Erythroblast (primary cell): ENCODE measurements at regions not wholly inside any gene's neighbourhood (a gene's known extent, or its start where the extent isn't known, plus 50 kb on each side); places are given as distances from the start of the nearest gene placed in this dataset.

Experiments used
- GATA1 ChIP-seq: IDR thresholded peaks from 2 replicates; pipeline ENCODE4 v1.6.1; 2011; ENCODE audit warnings: low read depth, mild to moderate bottlenecking, control low read depth, low read length, moderate library complexity
- POLR2A ChIP-seq: IDR thresholded peaks from 2 replicates; pipeline ENCODE4 v1.6.1; 2011; ENCODE audit warnings: mild to moderate bottlenecking, low read length

GRCh38 chr22:48054596-48054995, 1292.1 kb downstream of the TBC1D22A start:
- TF ChIP-seq POLR2A (no peak), GATA1 (no peak)
